ENCODE measurements at regions not wholly inside any gene's neighbourhood (a gene's known extent, or its start where the extent isn't known, plus 50 kb on each side); places are given as distances from the start of the nearest gene placed in this dataset.

GRCh38 chr11:116276051-116277044 is 496.4 kb downstream of the BUD13 start:
- in situ Hi-C loops (cut with HindIII; ENCODE audit: low sequenced_read_pairs), result no loop called here

GRCh38 chr11:116275635-116276034 is 497.2 kb downstream of the BUD13 start:
- in situ Hi-C loops (cut with HindIII; ENCODE audit: low sequenced_read_pairs), result no loop called here

- in situ Hi-C loops (cut with HindIII; ENCODE audit: low sequenced_read_pairs), result no loop called here
Observed at GRCh38 chr11:116274521-116274920, 498.3 kb downstream of the BUD13 start.

GRCh38 chr11:116272181-116272789 is 500.5 kb downstream of the BUD13 start:
- in situ Hi-C loops (cut with HindIII; ENCODE audit: low sequenced_read_pairs), result no loop called here

GRCh38 chr11:116271479-116271878 is 501.3 kb downstream of the BUD13 start:
- in situ Hi-C loops (cut with HindIII; ENCODE audit: low sequenced_read_pairs), result no loop called here

- in situ Hi-C loops (cut with HindIII; ENCODE audit: low sequenced_read_pairs), result no loop called here
Observed at GRCh38 chr11:116267146-116267545, 505.6 kb downstream of the BUD13 start.

GRCh38 chr11:116263770-116264169 is 509.0 kb downstream of the BUD13 start:
- in situ Hi-C loops (cut with HindIII; ENCODE audit: low sequenced_read_pairs), result no loop called here

GRCh38 chr11:116263019-116263418 is 509.8 kb downstream of the BUD13 start:
- in situ Hi-C loops (cut with HindIII; ENCODE audit: low sequenced_read_pairs), result no loop called here

- in situ Hi-C loops (cut with HindIII; ENCODE audit: low sequenced_read_pairs), result no loop called here
Observed at GRCh38 chr11:116262370-116262769, 510.4 kb downstream of the BUD13 start.

- in situ Hi-C loops (cut with HindIII; ENCODE audit: low sequenced_read_pairs), result no loop called here
Observed at GRCh38 chr11:116261606-116262005, 511.2 kb downstream of the BUD13 start.

- in situ Hi-C loops (cut with HindIII; ENCODE audit: low sequenced_read_pairs), result no loop called here
Observed at GRCh38 chr11:116258821-116259220, 514.0 kb downstream of the BUD13 start.

GRCh38 chr11:116257883-116258282 is 514.9 kb downstream of the BUD13 start:
- in situ Hi-C loops (cut with HindIII; ENCODE audit: low sequenced_read_pairs), result no loop called here

GRCh38 chr11:116257092-116257491 is 515.7 kb downstream of the BUD13 start:
- in situ Hi-C loops (cut with HindIII; ENCODE audit: low sequenced_read_pairs), result no loop called here

- in situ Hi-C loops (cut with HindIII; ENCODE audit: low sequenced_read_pairs), result no loop called here
Observed at GRCh38 chr11:116256215-116256614, 516.6 kb downstream of the BUD13 start.

- in situ Hi-C loops (cut with HindIII; ENCODE audit: low sequenced_read_pairs), result no loop called here
Observed at GRCh38 chr11:116255321-116255953, 517.4 kb downstream of the BUD13 start.

GRCh38 chr11:116250155-116250554 is 522.6 kb downstream of the BUD13 start:
- in situ Hi-C loops (cut with HindIII; ENCODE audit: low sequenced_read_pairs), result no loop called here

- in situ Hi-C loops (cut with HindIII; ENCODE audit: low sequenced_read_pairs), result no loop called here
Observed at GRCh38 chr11:116249561-116249960, 523.2 kb downstream of the BUD13 start.

GRCh38 chr11:116244889-116245288 is 527.9 kb downstream of the BUD13 start:
- in situ Hi-C loops (cut with HindIII; ENCODE audit: low sequenced_read_pairs), result no loop called here

GRCh38 chr11:116244439-116244838 is 528.3 kb downstream of the BUD13 start:
- in situ Hi-C loops (cut with HindIII; ENCODE audit: low sequenced_read_pairs), result no loop called here

GRCh38 chr11:116243991-116244390 is 528.8 kb downstream of the BUD13 start:
- in situ Hi-C loops (cut with HindIII; ENCODE audit: low sequenced_read_pairs), result no loop called here

GRCh38 chr11:116242006-116242405 is 530.8 kb downstream of the BUD13 start:
- in situ Hi-C loops (cut with HindIII; ENCODE audit: low sequenced_read_pairs), result no loop called here

GRCh38 chr11:116240710-116241109 is 532.1 kb downstream of the BUD13 start:
- in situ Hi-C loops (cut with HindIII; ENCODE audit: low sequenced_read_pairs), result no loop called here

Data from endothelial cell of hepatic sinusoid (primary cell).